T-helper 1 cell (primary cell): ENCODE measurements at regions not wholly inside any gene's neighbourhood (a gene's known extent, or its start where the extent isn't known, plus 50 kb on each side); places are given as distances from the start of the nearest gene placed in this dataset.

Experiments used
- DNase-seq, 5 donors: peaks; one replicate each; pipeline ENCODE4 v3.0.0-alpha.2; 2012 to 2020

DNA sequence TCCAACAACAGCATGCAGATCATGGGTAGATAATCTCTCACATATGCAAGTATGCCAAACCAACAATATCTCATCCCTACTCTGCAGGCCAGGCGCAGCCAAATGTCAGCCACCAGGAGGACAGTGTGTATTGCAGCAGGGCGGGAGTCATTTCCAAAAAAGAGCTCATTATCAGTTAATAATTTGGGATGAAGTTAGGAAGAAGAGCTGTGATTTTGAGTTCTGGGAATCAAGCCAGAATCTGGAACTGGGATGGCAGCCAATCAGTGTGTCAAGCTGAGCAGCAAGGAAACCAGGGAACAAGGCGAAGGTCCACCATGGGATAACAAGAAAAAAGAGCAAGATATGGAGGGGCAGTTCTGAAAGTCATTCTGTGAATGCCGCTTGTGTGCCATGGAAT, 88.2 kb upstream of the CAMK2D start:
- no peak for DNase-seq

GRCh38 chr4:113847710-113848109, 86.2 kb upstream of the CAMK2D start:
- no peak for DNase-seq

- no peak for DNase-seq
Observed at GRCh38 chr4:113846433-113846832, 84.9 kb upstream of the CAMK2D start.

DNA sequence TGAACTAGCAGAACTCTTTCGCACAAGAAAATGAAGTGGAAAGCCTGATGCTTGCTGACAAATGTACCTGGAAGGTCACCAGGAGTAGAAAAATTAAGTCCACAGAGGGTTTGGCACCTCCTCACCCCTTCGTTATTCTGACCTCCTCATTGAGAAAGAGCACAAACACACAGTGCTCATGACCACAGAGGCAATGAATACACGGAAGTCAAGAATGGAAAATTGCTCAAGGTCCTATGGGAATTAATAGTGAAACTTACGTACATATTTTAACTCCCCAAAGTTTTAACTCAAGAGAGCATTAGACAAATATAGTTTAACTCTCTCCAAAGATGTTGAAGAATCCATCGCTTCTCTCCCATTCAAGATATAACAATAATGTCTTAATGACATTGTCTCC, 83.6 kb upstream of the CAMK2D start:
- no peak for DNase-seq

DNA sequence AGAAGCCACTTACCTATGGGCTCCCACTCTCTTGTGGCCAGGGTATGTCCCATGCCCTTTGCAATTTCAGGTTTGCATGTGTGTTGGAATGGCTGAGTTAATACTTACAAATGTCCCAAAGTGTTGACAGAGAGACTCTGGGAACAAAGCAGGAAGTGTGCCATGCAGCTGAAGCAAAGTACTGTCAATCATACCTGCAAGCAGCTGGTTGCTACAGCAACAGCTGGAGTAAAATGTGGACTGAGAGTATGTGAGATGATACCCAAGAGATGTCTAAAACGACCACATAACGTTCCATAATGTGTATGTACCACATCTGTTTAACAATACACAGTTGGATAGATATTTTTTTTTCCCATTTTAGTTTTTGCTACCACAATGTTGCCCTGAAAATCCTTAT, 82.8 kb upstream of the CAMK2D start:
- DNase-seq = no peak

- no peak for DNase-seq
Observed at GRCh38 chr4:113840861-113841260, 79.3 kb upstream of the CAMK2D start.

DNA sequence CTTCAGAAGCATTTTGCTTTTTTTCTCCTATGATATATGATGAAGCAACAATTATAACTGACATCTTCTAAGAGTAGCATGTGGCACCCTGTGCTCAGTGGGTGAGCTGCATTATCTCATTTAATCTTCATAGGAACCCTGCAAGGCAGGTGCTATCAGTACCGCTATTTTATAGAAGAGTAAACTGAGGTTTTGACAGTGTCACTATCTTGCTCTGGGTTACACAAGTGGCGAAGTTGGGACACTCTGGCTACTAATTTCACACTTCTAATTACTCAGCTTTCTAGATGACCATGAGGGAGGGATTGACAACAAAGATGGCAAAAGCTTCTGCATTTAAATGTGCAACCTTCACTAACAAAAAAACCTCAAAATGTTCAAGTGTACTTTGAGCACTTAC, 76.9 kb upstream of the CAMK2D start:
- DNase-seq = no peak

- DNase-seq = peak in 1 of 5 donors; percentile 21
Observed at GRCh38 chr4:113837397-113837796, 75.9 kb upstream of the CAMK2D start.

GRCh38 chr4:113835005-113835404, 73.5 kb upstream of the CAMK2D start:
- DNase-seq = no peak

- DNase-seq = no peak
Observed at GRCh38 chr4:113834298-113834697, 72.8 kb upstream of the CAMK2D start.

DNA sequence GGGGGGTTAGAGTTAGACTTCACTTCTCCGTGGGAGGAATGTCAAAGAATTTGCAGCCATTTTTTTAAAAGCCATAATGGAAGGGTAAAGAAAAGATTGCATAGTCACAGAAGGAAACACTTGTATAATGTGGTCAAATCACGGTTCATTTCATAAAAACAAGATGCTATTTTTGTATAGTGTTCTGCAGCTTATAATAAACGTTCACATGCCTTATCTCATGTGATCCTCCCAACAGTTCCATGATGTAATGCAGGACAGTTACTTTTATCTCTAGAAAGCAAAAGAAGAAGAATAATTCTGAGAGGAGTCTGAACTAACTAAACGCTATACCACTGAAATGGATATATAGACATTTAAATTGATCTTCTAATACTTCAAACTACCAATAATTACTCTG, 71.3 kb upstream of the CAMK2D start:
- DNase-seq = no peak

DNA sequence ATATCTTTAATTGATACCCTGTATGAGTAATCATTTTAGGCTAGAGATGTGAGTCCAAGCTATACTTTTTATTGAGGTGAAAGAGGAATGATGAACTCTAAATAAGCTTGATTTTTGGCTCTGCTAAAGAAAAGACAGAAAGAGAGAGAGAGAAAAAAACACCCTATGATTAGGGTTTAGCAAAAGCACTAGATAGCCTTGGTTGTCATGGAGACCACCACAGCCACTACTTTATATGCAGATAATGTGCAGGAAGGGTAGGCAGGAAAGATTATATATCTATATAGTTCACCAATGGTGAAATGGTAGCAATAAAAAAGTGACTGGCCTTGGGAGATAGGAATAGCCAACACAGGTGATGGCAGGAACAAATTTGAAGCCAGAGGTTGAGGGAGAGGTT, 69.9 kb upstream of the CAMK2D start:
- no peak for DNase-seq

DNA sequence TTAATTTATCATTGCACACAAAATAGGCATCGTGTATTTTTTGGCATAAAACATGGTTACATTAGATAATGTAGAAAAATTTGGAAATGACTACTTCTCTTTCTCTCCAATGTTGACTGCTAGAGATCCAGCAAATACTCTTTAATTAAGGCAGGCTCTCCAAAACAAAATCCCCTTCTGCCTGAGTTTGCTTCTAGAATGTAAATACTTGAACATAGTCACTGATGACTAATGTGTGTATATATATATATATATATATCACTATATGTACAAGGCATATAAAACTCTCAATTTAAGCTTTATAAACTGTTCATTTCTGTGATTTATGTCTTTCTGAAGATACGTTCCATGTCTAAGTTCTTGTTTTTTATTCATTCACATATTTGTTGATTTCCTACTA, 67.2 kb upstream of the CAMK2D start:
- no peak for DNase-seq

GRCh38 chr4:113827285-113827684, 65.7 kb upstream of the CAMK2D start:
- no peak for DNase-seq

DNA sequence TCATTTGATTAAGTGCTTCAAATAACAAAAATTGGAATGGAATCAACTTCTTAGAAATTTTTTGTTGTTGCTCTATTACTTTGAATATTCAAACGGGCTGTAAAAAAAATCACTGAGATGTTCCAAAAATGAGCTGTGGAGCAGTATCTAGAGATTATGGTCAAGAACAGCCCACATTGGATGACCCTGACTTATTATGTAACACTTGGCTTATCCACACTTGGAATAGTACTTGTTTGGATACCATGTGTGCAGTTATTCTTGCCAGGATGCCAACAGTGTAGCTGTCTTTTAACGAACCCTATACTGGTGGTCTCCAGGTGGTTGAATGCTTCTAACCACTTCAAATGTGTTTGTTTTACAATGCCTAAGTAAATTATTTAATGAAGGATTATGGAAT, 64.9 kb upstream of the CAMK2D start:
- no peak for DNase-seq

DNA sequence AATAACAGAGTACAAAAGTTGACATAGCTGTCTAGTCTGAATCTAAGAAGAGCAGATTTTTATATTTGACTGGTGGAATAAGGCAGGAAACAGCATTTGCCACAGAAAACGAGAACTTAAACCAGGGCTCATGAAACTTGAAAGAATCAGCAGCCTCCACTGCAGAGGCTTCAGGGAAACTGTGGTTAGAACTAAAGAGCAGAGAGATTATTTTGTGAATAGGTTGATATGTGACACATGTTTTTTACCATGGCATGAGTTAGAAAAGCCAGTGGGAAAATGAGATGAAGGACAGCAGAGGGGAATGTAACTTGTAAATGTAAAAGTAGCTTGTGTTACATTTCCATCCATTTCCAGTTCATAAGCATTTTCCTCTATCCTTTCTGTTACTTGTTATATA, 63.7 kb upstream of the CAMK2D start:
- peak in 1 of 5 donors; percentile 49 for DNase-seq

GRCh38 chr4:113824396-113824795, 62.9 kb upstream of the CAMK2D start:
- no peak for DNase-seq

- DNase-seq = peak in 1 of 5 donors; percentile 44
Observed at GRCh38 chr4:113823291-113823659, 61.7 kb upstream of the CAMK2D start.

DNA sequence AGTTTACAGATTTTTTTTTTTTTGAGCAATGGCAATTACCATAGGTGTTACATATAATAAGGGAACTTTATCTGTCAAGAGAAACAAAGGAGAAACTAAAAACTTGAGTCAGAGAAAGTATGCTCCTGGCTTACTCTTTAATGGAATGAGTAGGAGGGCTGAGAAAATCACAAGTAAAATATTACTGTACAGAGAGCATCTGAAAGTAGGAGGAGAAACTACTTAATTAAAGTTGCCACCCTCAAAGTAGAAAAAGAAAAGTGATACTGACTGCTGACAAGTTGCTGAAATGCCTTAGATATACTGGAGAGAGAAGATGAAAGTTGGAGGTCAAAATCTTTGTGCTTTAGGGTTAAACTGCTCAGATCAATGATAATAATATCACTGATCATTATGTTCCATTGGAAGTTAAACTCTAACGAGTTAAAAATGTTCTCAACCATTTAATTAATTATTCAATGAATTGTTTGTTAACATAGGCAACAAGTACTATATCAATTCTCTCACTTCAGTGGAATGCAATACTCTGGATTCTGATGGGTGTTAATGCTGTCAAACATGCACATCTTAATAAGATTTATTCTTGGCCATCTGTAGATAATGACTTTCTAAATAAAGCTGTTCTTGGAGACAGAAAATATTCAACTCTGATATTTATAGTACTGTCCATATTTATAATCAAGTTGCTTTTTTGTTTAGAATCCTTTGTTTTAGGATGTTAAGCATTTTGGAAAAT, 61.2 kb upstream of the CAMK2D start:
- DNase-seq = peak in 1 of 5 donors; percentile 45

DNA sequence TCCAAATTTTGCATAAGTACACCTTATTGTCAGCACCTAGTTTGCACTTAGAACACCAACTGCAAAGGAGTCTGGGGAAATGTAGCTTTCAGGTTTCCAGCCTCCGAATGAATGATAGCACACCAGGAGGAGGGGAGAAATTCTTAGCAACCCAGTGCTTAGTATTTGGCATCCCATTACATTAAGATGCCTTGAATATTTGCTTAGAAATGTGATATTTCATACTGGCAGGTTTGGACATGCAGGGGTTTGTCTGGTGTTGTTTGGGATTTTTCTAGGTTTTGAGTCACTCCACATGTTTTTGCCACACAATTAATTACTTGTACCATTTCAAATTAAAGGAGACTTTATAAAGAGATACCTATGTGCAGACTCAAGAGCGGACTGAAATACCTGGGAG, 60.3 kb upstream of the CAMK2D start:
- no peak for DNase-seq

GRCh38 chr4:113820108-113820507, 58.6 kb upstream of the CAMK2D start:
- DNase-seq = no peak

DNA sequence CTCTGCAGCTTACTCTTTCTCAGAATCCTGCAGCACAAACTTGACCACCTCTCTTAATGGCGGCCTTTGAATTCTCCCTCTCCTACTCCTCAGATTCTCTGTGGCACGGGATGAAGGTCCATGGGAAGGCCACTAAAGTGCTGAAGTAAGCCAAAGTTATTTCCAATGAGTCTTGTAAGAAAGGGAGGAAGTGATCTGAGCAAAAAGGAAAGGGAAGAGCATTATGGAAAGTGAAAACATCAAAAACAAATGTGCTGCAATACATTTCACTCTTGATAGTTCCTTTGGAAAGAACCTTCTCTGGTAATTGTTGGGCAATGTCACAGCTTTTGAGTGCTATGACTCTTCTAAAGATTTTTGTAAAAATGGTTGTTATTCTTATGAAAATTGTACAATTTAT, 54.3 kb upstream of the CAMK2D start:
- DNase-seq = no peak

DNA sequence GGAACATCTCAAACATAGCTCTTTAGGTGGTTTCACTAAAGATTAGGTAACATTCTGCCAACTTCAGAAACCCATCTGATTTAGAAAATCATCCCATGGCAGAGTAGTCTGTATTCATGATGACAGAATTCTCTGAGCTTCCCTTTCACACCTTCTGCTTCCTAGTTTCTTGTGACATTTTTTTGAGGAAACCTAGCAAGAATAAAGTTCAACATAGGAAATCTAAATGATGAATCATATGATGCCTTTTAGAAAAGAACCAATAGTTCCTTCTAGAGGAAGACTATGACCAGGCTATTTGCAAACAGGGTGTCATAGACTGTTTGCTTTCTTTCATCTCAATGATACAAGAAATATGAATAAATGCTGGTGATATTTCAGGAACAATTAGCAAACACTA, 49.8 kb upstream of the CAMK2D start:
- no peak for DNase-seq
